CD14-positive monocyte (primary cell): ENCODE measurements at regions not wholly inside any gene's neighbourhood (a gene's known extent, or its start where the extent isn't known, plus 50 kb on each side); places are given as distances from the start of the nearest gene placed in this dataset.

Source experiments
- DNase-seq, 3 donors: peaks; one replicate each; pipeline ENCODE4 v3.0.0-alpha.2; 2011 to 2022
- H2AFZ ChIP-seq: 2 replicates; pipeline ENCODE4 v1.6.0; 2012; ENCODE audit warnings: mild to moderate bottlenecking, low read depth, low read length, inconsistent platforms; ENCODE audit not compliant: insufficient read depth, poor library complexity, severe bottlenecking
- H3K27ac ChIP-seq, 2 donors: 1 replicate in 1 of 2; 2 replicates in 1 of 2; pipeline ENCODE4 v1.5.1; 2012 to 2013; ENCODE audit warnings: low read length in 2 of 2, control low read depth in 1 of 2, inconsistent platforms in 1 of 2, low read depth in 1 of 2, mild to moderate bottlenecking in 1 of 2
- H3K27me3 ChIP-seq, 2 donors: one replicate each; pipeline versions ENCODE4 v1.6.0 to v1.6.1; 2011 to 2013; ENCODE audit warnings: low read length in 2 of 2; ENCODE audit not compliant: control insufficient read depth in 2 of 2, insufficient read depth in 2 of 2
- H3K36me3 ChIP-seq, 2 donors: replicated peaks in 1 of 2; 1 replicate in 1 of 2; 2 replicates in 1 of 2; pipeline versions ENCODE4 v1.5.1 to v1.6.1; 2012 to 2013; ENCODE audit warnings: low read length in 2 of 2, control low read depth in 1 of 2, inconsistent platforms in 1 of 2, mild to moderate bottlenecking in 1 of 2; ENCODE audit not compliant: insufficient read depth in 2 of 2, control insufficient read depth in 1 of 2
- H3K4me1 ChIP-seq, 2 donors: 1 replicate in 1 of 2; 2 replicates in 1 of 2; pipeline versions ENCODE4 v1.5.1 to v1.6.1; 2012 to 2013; ENCODE audit warnings: low read length in 2 of 2, control low read depth in 1 of 2, inconsistent platforms in 1 of 2, mild to moderate bottlenecking in 1 of 2, moderate library complexity in 1 of 2; ENCODE audit not compliant: insufficient read depth in 2 of 2, control insufficient read depth in 1 of 2
- H3K4me2 ChIP-seq: replicated peaks from 2 replicates; pipeline ENCODE3; 2012; ENCODE audit warnings: low read length, moderate library complexity, mild to moderate bottlenecking; ENCODE audit not compliant: poor library complexity, severe bottlenecking; ENCODE audit errors: extremely low read depth
- H3K4me3 ChIP-seq, 3 experiments: fragments of 200-600 bp in 1 of 3; sonication (generic) in 1 of 3; replicated peaks in 1 of 3; 1 replicate in 2 of 3; 2 replicates in 1 of 3; pipeline ENCODE4 v1.5.1; 2011 to 2013; ENCODE audit warnings: low read length in 3 of 3, mild to moderate bottlenecking in 3 of 3, control low read depth in 2 of 3, low read depth in 2 of 3, inconsistent platforms in 1 of 3, moderate library complexity in 1 of 3
- H3K79me2 ChIP-seq: 2 replicates; pipeline ENCODE4 v1.6.0; 2012; ENCODE audit warnings: mild to moderate bottlenecking, control low read depth, inconsistent platforms, low read length, moderate library complexity; ENCODE audit not compliant: insufficient read depth
- H3K9ac ChIP-seq: 2 replicates; pipeline ENCODE4 v1.6.0; 2017; ENCODE audit warnings: low read length, mild to moderate bottlenecking; ENCODE audit not compliant: insufficient read depth, poor library complexity, severe bottlenecking
- H3K9me3 ChIP-seq, 2 donors: replicated peaks in 1 of 2; 1 replicate in 1 of 2; 2 replicates in 1 of 2; pipeline versions ENCODE4 v1.5.1 to v1.6.1; 2012 to 2013; ENCODE audit warnings: low read length in 2 of 2, control low read depth in 1 of 2; ENCODE audit not compliant: control insufficient read depth in 1 of 2, insufficient read depth in 1 of 2
- H4K20me1 ChIP-seq: 2 replicates; pipeline ENCODE4 v1.6.0; 2012; ENCODE audit warnings: mild to moderate bottlenecking, low read length, control low read depth, moderate library complexity; ENCODE audit not compliant: insufficient read depth
- H3K27ac Mint-ChIP-seq, 7 donors: one replicate each; pipeline ENCODE4 v1.8.0; 2020; ENCODE audit warnings: mild to moderate bottlenecking in 7 of 7, mixed read lengths in 7 of 7, moderate library complexity in 6 of 7, inconsistent platforms in 2 of 7
- H3K27me3 Mint-ChIP-seq, 3 donors: one replicate each; pipeline ENCODE4 v1.8.0; 2021 to 2022; ENCODE audit warnings: low read depth in 3 of 3, mild to moderate bottlenecking in 3 of 3, mixed read lengths in 3 of 3, moderate library complexity in 3 of 3, inconsistent platforms in 1 of 3
- H3K36me3 Mint-ChIP-seq, 2 donors: one replicate each; pipeline ENCODE4 v1.8.0; 2020; ENCODE audit warnings: mixed read lengths in 2 of 2, inconsistent platforms in 1 of 2, mild to moderate bottlenecking in 1 of 2
- H3K4me1 Mint-ChIP-seq: one replicate; pipeline ENCODE4 v1.8.0; 2020; ENCODE audit warnings: mild to moderate bottlenecking, mixed read lengths
- H3K4me3 Mint-ChIP-seq, 2 donors: one replicate each; pipeline ENCODE4 v1.8.0; 2020; ENCODE audit warnings: mild to moderate bottlenecking in 2 of 2, mixed read lengths in 2 of 2, moderate library complexity in 1 of 2
- H3K9me3 Mint-ChIP-seq, 7 donors: one replicate each; pipeline ENCODE4 v1.8.0; 2020 to 2022; ENCODE audit warnings: mixed read lengths in 7 of 7, mild to moderate bottlenecking in 6 of 7, moderate library complexity in 6 of 7, inconsistent platforms in 2 of 7
- CTCF ChIP-seq: fragments of 200-600 bp; IDR thresholded peaks from one replicate; pipeline ENCODE4 v1.8.0; 2022; ENCODE audit warnings: antibody characterized with exemption, mild to moderate bottlenecking
- WGBS: methylation state at CpG from one replicate; pipeline ENCODE4 v1.1.5; 2013; ENCODE audit warnings: missing lambda C conversion rate; ENCODE audit not compliant: insufficient coverage; 5-methylcytosine and 5-hydroxymethylcytosine counted together
- intact Hi-C, 2 donors: fragments of 100-400 bp; cut with micrococcal nuclease; formaldehyde crosslinking; loops; one replicate each; pipeline versions ENCODE4 v1.15.0 to v1.15.1; 2023

- no peak for DNase-seq
- Mint-ChIP-seq H3K4me3 (no peak overlapping the region), H3K27me3 (peaks cover 0 to 6% (median 1%) of the 10 kb centered on the region in 3 donors), H3K9me3 (peaks cover 0 to 11% (median 7%) of the 10 kb centered on the region in 7 donors), H3K36me3 (no peaks in the 10 kb centered on the region), H3K4me1 (no peaks in the 10 kb centered on the region), H3K27ac (no peak overlapping the region)
- no peak overlapping the region for H3K9ac ChIP-seq
- intact Hi-C loops = no loop called here
- no peaks in the 10 kb centered on the region for H3K79me2 ChIP-seq
- no peak overlapping the region for H3K27ac ChIP-seq
- WGBS = 99% methylated on average over 5 of the region's 8 CpGs
- no peaks in the 10 kb centered on the region for H4K20me1 ChIP-seq
- no peak for TF ChIP-seq CTCF
- H3K4me1 ChIP-seq = no peaks in the 10 kb centered on the region
- H3K9me3 ChIP-seq = no peaks in the 10 kb centered on the region
- no peak overlapping the region for H3K4me3 ChIP-seq
- H3K27me3 ChIP-seq = no peaks in the 10 kb centered on the region
- H3K36me3 ChIP-seq = no peaks in the 10 kb centered on the region
- no peak overlapping the region for H2AFZ ChIP-seq
- H3K4me2 ChIP-seq = no peak overlapping the region
Observed at GRCh38 chr13:51020600-51020999, 90.5 kb downstream of the C13orf42 start.

GRCh38 chr13:51019026-51019425 is 92.0 kb downstream of the C13orf42 start:
- Mint-ChIP-seq H3K4me1 (no peaks in the 10 kb centered on the region), H3K4me3 (no peak overlapping the region), H3K27me3 (peaks cover 0 to 6% (median 1%) of the 10 kb centered on the region in 3 donors), H3K27ac (no peak overlapping the region), H3K36me3 (no peaks in the 10 kb centered on the region), H3K9me3 (peaks cover 0 to 10% (median 6%) of the 10 kb centered on the region in 7 donors)
- no peak for DNase-seq
- Histone ChIP-seq H3K36me3 (no peaks in the 10 kb centered on the region), H3K27ac (no peak overlapping the region), H3K9me3 (no peaks in the 10 kb centered on the region), H3K4me2 (no peak overlapping the region), H2AFZ (no peak overlapping the region), H3K9ac (no peak overlapping the region), H3K27me3 (no peaks in the 10 kb centered on the region), H3K4me1 (no peaks in the 10 kb centered on the region), H3K4me3 (no peak overlapping the region), H4K20me1 (no peaks in the 10 kb centered on the region), H3K79me2 (no peaks in the 10 kb centered on the region)
- no peak for TF ChIP-seq CTCF
- WGBS = 93% methylated on average over 4 of the region's 5 CpGs
- intact Hi-C loops = no loop called here
